ENCODE measurements at regions not wholly inside any gene's neighbourhood (a gene's known extent, or its start where the extent isn't known, plus 50 kb on each side); places are given as distances from the start of the nearest gene placed in this dataset.
"Not testable (repeated sequence)": the region's sequence is repeated elsewhere in the genome, so short reads cannot be mapped to it uniquely, and the experiment has no call there.

DNA sequence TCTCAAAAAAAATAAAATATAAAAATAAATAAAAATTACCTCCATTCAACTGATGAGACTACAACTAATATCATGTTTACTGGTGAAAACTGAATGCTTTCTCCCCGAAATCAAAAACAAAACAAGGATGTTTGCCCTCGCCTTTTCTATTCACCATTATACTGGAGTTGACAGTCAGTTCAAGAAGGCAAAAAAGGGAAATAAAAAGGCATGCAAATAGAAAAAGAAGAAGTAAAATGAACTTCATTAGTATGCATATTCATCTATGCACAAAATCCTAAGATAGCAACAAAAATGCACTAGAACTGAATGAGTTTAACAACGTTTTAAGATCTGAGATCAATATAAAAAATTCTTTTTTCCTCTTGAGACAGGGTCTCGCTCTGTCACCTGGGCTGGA lies 72.7 kb upstream of the FAM174B start:
- Mint-ChIP-seq H3K27me3 (peaks cover 0 to 9% (median 0%) of the 10 kb centered on the region in 5 donors), H3K9me3 (no peaks in the 10 kb centered on the region), H3K27ac (peak overlapping the region in 1 of 10 donors; percentile 5), H3K4me1 (peaks cover 5 to 15% (median 12%) of the 10 kb centered on the region in 4 donors), H3K36me3 (peaks cover 0 to 4% (median 0%) of the 10 kb centered on the region in 3 donors), H3K4me3 (no peak overlapping the region)
- no peak for ATAC-seq
- no peak for DNase-seq
- POLR2A ChIA-PET, result no interaction called here

DNA sequence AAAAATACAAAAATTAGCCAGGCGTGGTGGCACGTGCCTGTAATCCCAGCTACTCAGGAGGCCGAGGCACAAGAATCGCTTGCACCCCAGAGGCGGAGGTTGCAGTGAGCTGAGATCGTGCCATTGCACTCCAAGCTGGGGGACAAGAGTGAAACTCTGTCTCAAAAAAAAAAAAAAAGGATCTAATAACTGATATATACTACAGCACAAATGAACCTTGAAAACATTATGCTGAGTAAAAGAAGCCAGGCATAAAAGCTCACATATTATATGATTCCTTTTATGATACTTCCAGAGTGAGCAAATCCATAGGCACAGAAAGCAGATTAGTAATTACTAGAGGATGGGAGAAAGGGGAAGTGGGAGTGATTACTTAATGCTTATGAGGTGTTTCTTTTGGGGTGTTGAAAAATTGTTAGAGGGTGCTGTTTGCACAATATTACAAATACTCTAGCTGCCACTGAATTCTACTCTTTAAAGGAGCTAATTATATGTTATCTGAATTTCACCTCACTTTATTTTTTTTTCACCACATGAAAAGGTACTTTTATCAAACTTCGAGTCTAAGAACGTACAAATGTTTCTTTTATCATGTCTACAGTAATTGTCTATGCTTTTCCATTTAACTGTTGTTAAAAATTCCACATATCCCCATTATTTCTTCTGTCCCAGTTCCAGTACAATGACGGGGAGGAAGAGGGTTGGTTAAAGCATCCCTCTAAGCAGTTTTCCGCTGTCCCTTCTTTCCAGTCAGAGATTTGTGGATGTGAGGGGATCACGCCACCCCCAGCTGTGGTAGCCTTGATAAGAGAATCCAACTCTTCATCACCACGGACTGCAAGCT lies 77.7 kb upstream of the FAM174B start:
- H3K9me3 Mint-ChIP-seq, result peaks cover 0 to 2% (median 0%) of the 10 kb centered on the region in 9 donors
- POLR2A ChIA-PET, result interaction anchor here (1.3 to 1.5 kb wide), 2 partner anchors 9 to 149 kb away, joined by 5 to 7 read pairs; no protein-coding TSS in a partner anchor
- H3K27me3 Mint-ChIP-seq, result peaks cover 0 to 19% (median 0%) of the 10 kb centered on the region in 5 donors
- H3K36me3 Mint-ChIP-seq, result peaks cover 0 to 4% (median 0%) of the 10 kb centered on the region in 3 donors
- ATAC-seq (no peak), DNase-seq (no peak)
- H3K4me3 Mint-ChIP-seq, result peak overlapping the region; percentile 82 to 97 (median 90)
- H3K4me1 Mint-ChIP-seq, result peaks cover 8 to 13% (median 9%) of the 10 kb centered on the region in 4 donors
- H3K27ac Mint-ChIP-seq, result peak overlapping the region; percentile 52 to 96 (median 94)

DNA sequence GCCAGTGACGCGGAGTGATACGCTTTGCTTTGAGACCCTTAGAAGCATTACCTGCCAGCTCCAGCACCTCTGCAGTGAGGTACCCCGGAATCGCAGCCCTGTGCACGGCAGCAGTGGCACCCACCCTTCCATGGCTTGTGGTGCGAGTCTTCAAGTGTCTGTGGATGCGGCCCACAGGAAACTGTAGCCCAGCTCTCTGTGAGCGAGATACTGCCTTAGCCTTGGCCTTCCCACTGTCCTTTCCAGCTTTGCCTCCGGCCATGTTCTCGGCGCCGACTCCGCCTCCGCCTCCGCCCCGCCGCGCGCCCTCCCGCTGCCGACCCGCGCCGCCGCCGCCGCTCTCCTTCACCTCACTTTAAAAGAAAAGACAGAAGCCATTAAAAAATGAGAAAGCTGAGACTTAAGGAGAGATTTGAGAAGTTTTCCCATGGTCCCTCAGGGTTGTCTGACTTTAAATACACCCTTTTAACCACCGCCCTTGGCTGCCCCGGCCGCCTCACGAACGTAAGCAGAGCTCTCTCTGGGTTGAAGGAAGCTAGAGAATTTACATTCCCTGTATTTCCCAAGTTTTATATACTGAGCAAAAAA lies 78.5 kb upstream of the FAM174B start:
- ATAC-seq, result peak; percentile 84
- peaks cover 7 to 13% (median 9%) of the 10 kb centered on the region in 4 donors for H3K4me1 Mint-ChIP-seq
- H3K27me3 Mint-ChIP-seq, result peaks cover 0 to 21% (median 0%) of the 10 kb centered on the region in 5 donors
- H3K4me3 Mint-ChIP-seq, result peak overlapping the region; percentile 82 to 97 (median 90)
- peak in 5 of 10 donors; percentile 3 to 59 (median 42) for DNase-seq
- H3K9me3 Mint-ChIP-seq, result peaks cover 0 to 3% (median 0%) of the 10 kb centered on the region in 9 donors
- peaks cover 0 to 5% (median 0%) of the 10 kb centered on the region in 3 donors for H3K36me3 Mint-ChIP-seq
- peak overlapping the region; percentile 70 to 96 (median 94) for H3K27ac Mint-ChIP-seq
- POLR2A ChIA-PET, result interaction anchor here (0.5 to 1.5 kb wide), 4 partner anchors 10 to 173 kb away, joined by 3 to 7 read pairs (median 4); no protein-coding TSS in a partner anchor

DNA sequence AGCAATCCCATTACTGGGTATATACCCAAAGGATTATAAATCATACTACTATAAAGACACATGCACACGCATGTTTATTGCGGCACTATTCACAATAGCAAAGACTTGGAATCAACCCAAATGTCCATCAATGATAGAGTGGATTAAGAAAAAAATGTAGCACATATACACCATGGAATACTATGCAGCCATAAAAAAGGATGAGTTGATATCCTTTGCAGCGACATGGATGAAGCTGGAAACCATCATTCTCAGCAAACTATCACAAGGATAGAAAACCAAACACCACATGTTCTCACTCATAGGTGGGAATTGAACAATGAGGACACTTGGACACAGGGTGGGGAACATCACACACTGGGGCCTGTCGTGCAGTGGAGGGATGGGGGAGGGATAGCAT lies 83.7 kb upstream of the FAM174B start:
- H3K4me3 Mint-ChIP-seq, H3K4me1 Mint-ChIP-seq, H3K36me3 Mint-ChIP-seq, H3K27ac Mint-ChIP-seq, H3K9me3 Mint-ChIP-seq, ATAC-seq, POLR2A ChIA-PET, DNase-seq: not testable (repeated sequence)
- H3K27me3 Mint-ChIP-seq, result peaks cover 0 to 12% (median 0%) of the 10 kb centered on the region in 5 donors

DNA sequence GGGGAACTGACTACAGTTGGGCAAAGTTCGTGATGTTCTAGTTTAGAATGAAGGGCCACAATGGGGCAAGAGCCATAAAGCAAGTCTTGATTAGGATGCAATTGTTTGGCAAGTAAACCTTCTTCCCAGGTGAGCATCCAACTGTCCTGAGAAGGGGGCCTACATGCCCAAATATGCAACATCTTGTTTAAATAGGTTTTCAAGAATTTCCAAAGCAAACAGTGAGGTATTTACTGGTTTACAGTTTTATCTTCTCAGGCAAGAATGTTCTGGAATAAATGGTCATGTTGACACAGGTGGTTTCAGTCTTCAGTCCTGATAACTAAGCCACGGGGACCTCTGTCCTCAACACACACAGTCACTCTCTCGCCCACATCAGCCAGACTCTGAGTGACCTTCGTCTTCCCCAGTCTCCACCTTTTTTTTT lies 90.3 kb upstream of the FAM174B start:
- DNase-seq (no peak), ATAC-seq (no peak)
- H3K9me3 Mint-ChIP-seq, result no peaks in the 10 kb centered on the region
- H3K27ac Mint-ChIP-seq, result no peak overlapping the region
- POLR2A ChIA-PET, result no interaction called here
- H3K27me3 Mint-ChIP-seq, result peaks cover 0 to 5% (median 0%) of the 10 kb centered on the region in 5 donors
- H3K4me3 Mint-ChIP-seq, result no peak overlapping the region
- H3K4me1 Mint-ChIP-seq, result no peaks in the 10 kb centered on the region
- no peaks in the 10 kb centered on the region for H3K36me3 Mint-ChIP-seq

DNA sequence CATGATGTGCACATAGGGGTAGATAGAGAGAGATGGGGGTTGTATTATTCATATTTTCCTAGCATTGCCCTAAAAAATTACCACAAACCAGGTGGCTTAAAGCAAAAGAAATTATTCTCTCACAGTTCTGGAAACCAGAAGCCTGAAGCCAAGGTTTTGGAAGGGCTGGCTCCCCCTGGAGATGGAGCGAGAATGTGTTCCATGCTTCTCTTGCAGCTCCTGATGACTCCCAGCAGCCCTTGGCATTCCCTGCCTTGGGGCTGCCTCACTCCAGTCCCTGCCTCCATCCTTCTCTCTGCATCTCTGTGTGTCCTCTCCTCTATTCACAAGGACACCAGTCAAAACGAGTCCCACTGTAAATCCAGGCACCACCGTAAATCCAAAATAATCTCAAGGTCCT lies 91.5 kb upstream of the FAM174B start:
- Mint-ChIP-seq H3K27me3 (peaks cover 0 to 5% (median 0%) of the 10 kb centered on the region in 5 donors), H3K27ac (no peak overlapping the region), H3K4me3 (no peak overlapping the region), H3K9me3 (no peaks in the 10 kb centered on the region), H3K4me1 (no peaks in the 10 kb centered on the region), H3K36me3 (peaks cover 0 to 2% (median 0%) of the 10 kb centered on the region in 3 donors)
- ATAC-seq, result no peak
- POLR2A ChIA-PET, result no interaction called here
- no peak for DNase-seq

DNA sequence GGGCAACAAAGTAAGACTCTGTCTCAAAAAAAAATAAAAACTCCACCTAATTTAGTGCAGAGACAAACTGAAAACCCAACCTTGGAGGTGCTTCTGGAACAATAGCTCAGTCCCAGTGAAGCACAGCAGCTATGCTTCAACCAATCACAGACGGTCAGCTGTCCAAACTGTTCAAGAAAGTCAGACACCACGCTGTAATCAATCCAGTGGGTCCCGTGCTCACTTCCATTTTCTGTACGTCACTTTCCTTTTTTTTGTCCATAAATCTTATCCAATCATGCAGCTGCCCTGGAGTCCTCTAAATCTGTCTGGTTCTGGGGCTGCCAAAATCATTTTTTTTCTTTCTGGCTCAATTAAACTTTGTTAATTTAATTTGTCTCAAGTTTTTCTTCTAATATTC lies 93.6 kb upstream of the FAM174B start:
- Mint-ChIP-seq H3K27ac (no peak overlapping the region), H3K4me3 (no peak overlapping the region), H3K36me3 (peaks cover 0 to 2% (median 0%) of the 10 kb centered on the region in 3 donors), H3K9me3 (no peaks in the 10 kb centered on the region), H3K27me3 (peaks cover 0 to 5% (median 0%) of the 10 kb centered on the region in 5 donors), H3K4me1 (no peaks in the 10 kb centered on the region)
- ATAC-seq (no peak), DNase-seq (no peak)
- POLR2A ChIA-PET, result interaction anchor here (0.7 kb wide), 1 partner anchor 268 kb away, joined by 4 read pairs; no protein-coding TSS in a partner anchor

DNA sequence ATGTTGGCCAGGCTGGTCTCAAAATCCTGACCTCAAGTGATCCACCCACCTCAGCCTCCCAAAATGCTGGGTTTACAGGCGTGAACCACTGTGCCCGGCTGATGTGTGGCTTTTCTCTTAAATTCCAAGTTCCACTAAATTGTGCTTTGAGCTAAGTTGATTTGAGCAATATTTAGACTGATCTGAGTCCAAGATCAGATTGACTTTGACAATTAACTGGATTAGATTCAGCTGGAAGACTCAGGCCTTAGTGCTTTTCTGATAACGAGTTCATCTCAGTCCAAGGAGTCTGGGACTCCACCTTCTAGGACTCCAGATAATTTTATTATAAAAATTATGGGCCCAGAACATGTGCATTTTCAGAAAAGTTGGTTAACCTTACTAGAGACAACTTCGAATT lies 94.4 kb upstream of the FAM174B start:
- no peak for ATAC-seq

DNA sequence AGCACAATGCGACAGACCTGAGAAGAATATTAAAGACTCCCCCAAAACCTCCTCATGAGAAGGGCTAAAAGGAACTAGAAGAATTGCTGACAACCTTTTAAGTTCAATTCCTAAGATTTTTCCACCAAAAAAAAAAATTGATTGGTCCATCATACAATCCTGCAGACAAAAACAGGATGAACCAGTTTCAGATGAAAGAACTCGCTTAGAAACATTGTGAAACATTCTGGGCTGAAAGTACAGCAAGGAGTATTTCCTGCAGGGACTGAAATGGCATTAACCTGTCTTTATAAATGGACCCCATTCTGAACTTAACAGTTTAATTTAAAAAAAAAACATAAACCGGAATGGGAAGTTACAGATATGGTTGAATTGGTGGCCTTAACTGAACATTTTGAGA lies 96.0 kb upstream of the FAM174B start:
- H3K27ac Mint-ChIP-seq, result no peak overlapping the region
- ATAC-seq (no peak), DNase-seq (no peak)
- no peak overlapping the region for H3K4me3 Mint-ChIP-seq
- POLR2A ChIA-PET, result no interaction called here
- H3K4me1 Mint-ChIP-seq, result no peaks in the 10 kb centered on the region
- peaks cover 0 to 2% (median 0%) of the 10 kb centered on the region in 3 donors for H3K36me3 Mint-ChIP-seq
- H3K27me3 Mint-ChIP-seq, result no peaks in the 10 kb centered on the region
- H3K9me3 Mint-ChIP-seq, result no peaks in the 10 kb centered on the region

More for the DNA sequence above, 94.4 kb upstream of the FAM174B start:
- Mint-ChIP-seq H3K4me1 (no peaks in the 10 kb centered on the region), H3K4me3 (no peak overlapping the region), H3K36me3 (peaks cover 0 to 2% (median 0%) of the 10 kb centered on the region in 3 donors), H3K27ac (no peak overlapping the region), H3K9me3 (no peaks in the 10 kb centered on the region), H3K27me3 (peaks cover 0 to 3% (median 0%) of the 10 kb centered on the region in 5 donors)
- DNase-seq, result no peak
- POLR2A ChIA-PET, result no interaction called here

DNA sequence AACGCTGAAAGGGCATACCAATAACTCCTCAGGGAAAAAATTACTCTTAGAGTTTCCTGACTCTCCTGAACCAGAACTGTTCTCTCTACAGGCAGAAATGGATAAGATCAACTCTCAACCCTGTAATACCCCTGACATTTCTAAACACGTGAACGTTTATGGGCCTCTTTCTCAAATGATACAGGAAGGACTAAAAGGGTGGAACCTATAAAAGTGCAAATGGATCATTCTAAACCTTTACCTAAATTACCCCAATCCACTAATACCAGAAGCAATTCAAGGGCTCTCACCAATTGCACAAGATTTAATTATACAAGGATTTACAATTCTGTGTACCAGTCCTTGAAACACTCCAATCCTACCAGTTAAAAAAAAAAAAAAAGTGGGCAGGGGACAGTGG lies 98.0 kb upstream of the FAM174B start:
- H3K27ac Mint-ChIP-seq, result no peak overlapping the region
- no peak overlapping the region for H3K4me3 Mint-ChIP-seq
- peaks cover 0 to 2% (median 0%) of the 10 kb centered on the region in 3 donors for H3K36me3 Mint-ChIP-seq
- POLR2A ChIA-PET, result no interaction called here
- peaks cover 0 to 2% (median 0%) of the 10 kb centered on the region in 9 donors for H3K9me3 Mint-ChIP-seq
- ATAC-seq (no peak), DNase-seq (no peak)
- no peaks in the 10 kb centered on the region for H3K27me3 Mint-ChIP-seq
- H3K4me1 Mint-ChIP-seq, result no peaks in the 10 kb centered on the region

DNA sequence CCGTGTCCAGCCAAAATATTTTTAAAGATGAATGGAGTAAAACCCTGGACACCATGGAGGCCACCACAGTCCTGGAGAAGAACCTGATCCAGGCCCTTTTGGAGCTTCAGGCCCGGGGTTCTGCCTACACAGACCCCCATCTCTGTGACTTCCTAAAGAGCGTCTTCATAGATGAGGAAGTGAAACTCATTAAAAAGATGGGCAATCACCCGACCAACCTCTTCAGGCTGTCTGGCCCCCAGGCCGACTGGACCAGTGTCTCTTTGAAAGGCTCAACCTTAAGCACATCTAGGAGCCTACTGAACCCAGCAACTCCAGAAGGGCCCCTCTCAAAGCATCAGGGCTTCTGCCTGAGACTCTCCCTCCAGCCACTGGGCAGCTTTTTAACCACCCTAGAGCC lies 107.9 kb upstream of the FAM174B start:
- H3K4me1 Mint-ChIP-seq, result no peaks in the 10 kb centered on the region
- peaks cover 0 to 2% (median 0%) of the 10 kb centered on the region in 9 donors for H3K9me3 Mint-ChIP-seq
- ATAC-seq (no peak), DNase-seq (no peak)
- no peaks in the 10 kb centered on the region for H3K27me3 Mint-ChIP-seq
- POLR2A ChIA-PET, result no interaction called here
- H3K27ac Mint-ChIP-seq, result no peak overlapping the region
- H3K36me3 Mint-ChIP-seq, result peaks cover 0 to 6% (median 0%) of the 10 kb centered on the region in 3 donors
- no peak overlapping the region for H3K4me3 Mint-ChIP-seq

DNA sequence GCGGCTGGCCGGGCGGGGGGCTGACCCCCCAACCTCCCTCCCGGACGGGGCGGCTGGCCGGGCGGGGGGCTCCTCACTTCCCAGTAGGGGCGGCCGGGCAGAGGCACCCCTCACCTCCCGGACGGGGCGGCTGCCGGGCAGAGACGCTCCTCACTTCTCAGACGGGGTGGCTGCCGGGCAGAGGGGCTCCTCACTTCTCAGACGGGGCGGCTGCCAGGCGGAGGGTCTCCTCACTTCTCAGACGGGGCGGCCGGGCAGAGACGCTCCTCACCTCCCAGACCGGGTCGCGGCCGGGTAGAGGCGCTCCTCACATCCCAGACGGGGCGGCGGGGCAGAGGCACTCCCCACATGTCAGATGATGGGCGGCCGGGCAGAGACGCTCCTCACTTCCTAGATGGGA lies 112.6 kb upstream of the FAM174B start:
- H3K4me3 Mint-ChIP-seq, POLR2A ChIA-PET, H3K36me3 Mint-ChIP-seq, H3K27me3 Mint-ChIP-seq, H3K9me3 Mint-ChIP-seq, DNase-seq, H3K27ac Mint-ChIP-seq, H3K4me1 Mint-ChIP-seq, ATAC-seq: not testable (repeated sequence)

DNA sequence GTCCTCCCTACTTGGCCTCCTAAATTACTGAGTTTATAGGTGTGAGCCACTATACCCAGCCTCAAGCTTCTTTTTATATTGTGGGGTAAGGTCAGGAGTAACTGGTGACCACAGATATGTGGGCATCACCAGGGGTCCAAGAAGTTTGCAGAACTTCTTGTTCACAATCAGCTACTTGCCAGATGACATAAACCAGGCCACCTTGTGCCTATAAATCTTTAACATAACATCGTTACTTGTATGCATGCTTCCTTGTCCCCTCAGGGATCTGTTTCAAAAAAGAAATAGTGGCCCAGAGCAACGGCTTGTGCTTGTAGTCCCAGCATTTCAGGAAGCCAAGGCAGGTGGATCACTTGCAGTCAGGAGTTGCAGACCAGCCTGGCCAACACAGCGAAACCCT lies 115.1 kb upstream of the FAM174B start:
- ATAC-seq (no peak), DNase-seq (no peak)
- no peak overlapping the region for H3K4me3 Mint-ChIP-seq
- no peaks in the 10 kb centered on the region for H3K27me3 Mint-ChIP-seq
- peaks cover 0 to 2% (median 0%) of the 10 kb centered on the region in 9 donors for H3K9me3 Mint-ChIP-seq
- H3K4me1 Mint-ChIP-seq, result no peaks in the 10 kb centered on the region
- POLR2A ChIA-PET, result no interaction called here
- H3K27ac Mint-ChIP-seq, result no peak overlapping the region
- H3K36me3 Mint-ChIP-seq, result peaks cover 0 to 2% (median 0%) of the 10 kb centered on the region in 3 donors

Data from naive thymus-derived CD8-positive, alpha-beta T cell (primary cell).